Caco-2 (cell line): ENCODE measurements at regions not wholly inside any gene's neighbourhood (a gene's known extent, or its start where the extent isn't known, plus 50 kb on each side); places are given as distances from the start of the nearest gene placed in this dataset.

Experiments
- BruUV-seq: library from RNA; stranded (reverse); fragments of 400-500 nt; replicated peaks from 2 replicates; lab custom pipeline; 2021; lab: Mats Ljungman, UMichigan
- CTCF ChIA-PET: fragments of 300-600 bp; sonication (Branson Sonifier 250); formaldehyde crosslinking; loops from one replicate; lab custom pipeline; 2022; ENCODE audit warnings: antibody characterized with exemption; lab: Charles Lee
- POLR2A ChIA-PET: fragments of 300-600 bp; sonication (Branson Sonifier 250); formaldehyde crosslinking; loops from one replicate; lab custom pipeline; 2022; ENCODE audit warnings: antibody characterized with exemption; lab: Charles Lee
- DNase-seq, 2 experiments: peaks; one replicate each; pipeline versions ENCODE4 v3.0.0 to v3.0.0-alpha.2; 2020 to 2022
- H3K27me3 ChIP-seq: replicated peaks from 2 replicates; pipeline ENCODE4 v1.6.0; 2011; ENCODE audit warnings: low read length; ENCODE audit not compliant: control insufficient read depth, insufficient read depth
- H3K36me3 ChIP-seq: 2 replicates; pipeline ENCODE4 v1.5.1; 2011; ENCODE audit warnings: low read length; ENCODE audit not compliant: control insufficient read depth, insufficient read depth
- H3K4me1 ChIP-seq: fragments of 250-450 bp; sonication (Bioruptor Pico); 2 replicates; pipeline ENCODE4 v1.5.1; 2020; ENCODE audit warnings: mild to moderate bottlenecking
- H3K4me3 ChIP-seq: 2 replicates; pipeline ENCODE4 v1.5.1; 2011; ENCODE audit warnings: low read depth, mild to moderate bottlenecking, control low read depth, low read length
- H3K9me3 ChIP-seq: fragments of 250-450 bp; sonication (Bioruptor Pico); 2 replicates; pipeline ENCODE4 v1.5.1; 2020; ENCODE audit warnings: mild to moderate bottlenecking, moderate library complexity
- H3K27ac Mint-ChIP-seq: one replicate; pipeline ENCODE4 v1.8.0; 2022; ENCODE audit warnings: mixed read lengths; ENCODE audit not compliant: unreplicated experiment
- H3K27me3 Mint-ChIP-seq: one replicate; pipeline ENCODE4 v1.8.0; 2022; ENCODE audit warnings: mixed read lengths; ENCODE audit not compliant: insufficient read depth, unreplicated experiment
- H3K36me3 Mint-ChIP-seq: one replicate; pipeline ENCODE4 v1.8.0; 2022; ENCODE audit warnings: mild to moderate bottlenecking, mixed read lengths; ENCODE audit not compliant: insufficient read depth, unreplicated experiment
- H3K4me1 Mint-ChIP-seq: one replicate; pipeline ENCODE4 v1.8.0; 2022; ENCODE audit warnings: low read depth, mixed read lengths; ENCODE audit not compliant: unreplicated experiment
- H3K4me3 Mint-ChIP-seq: one replicate; pipeline ENCODE4 v1.8.0; 2022; ENCODE audit warnings: mild to moderate bottlenecking, moderate library complexity, mixed read lengths; ENCODE audit not compliant: unreplicated experiment
- H3K9me3 Mint-ChIP-seq: one replicate; pipeline ENCODE4 v1.8.0; 2022; ENCODE audit warnings: mixed read lengths; ENCODE audit not compliant: unreplicated experiment
- intact Hi-C: fragments of 100-400 bp; cut with micrococcal nuclease; formaldehyde crosslinking; loops from one replicate; pipeline ENCODE4 v1.10.0; 2022; ENCODE audit not compliant: unreplicated experiment
- TF ChIP-seq, protein P1 (sequence below), 2 experiments: fragments of 200-600 bp in 1 of 2; IDR thresholded peaks; 1 replicate in 1 of 2; 2 replicates in 1 of 2; pipeline versions ENCODE4 v1.5.1 to v1.8.0; 2011 to 2022; ENCODE audit warnings: antibody characterized with exemption in 1 of 2, control low read depth in 1 of 2, inconsistent platforms in 1 of 2, low read depth in 1 of 2, low read length in 1 of 2, mild to moderate bottlenecking in 1 of 2, moderate library complexity in 1 of 2; ENCODE audit not compliant: insufficient read depth in 1 of 2, severe bottlenecking in 1 of 2, unreplicated experiment in 1 of 2

DNA sequence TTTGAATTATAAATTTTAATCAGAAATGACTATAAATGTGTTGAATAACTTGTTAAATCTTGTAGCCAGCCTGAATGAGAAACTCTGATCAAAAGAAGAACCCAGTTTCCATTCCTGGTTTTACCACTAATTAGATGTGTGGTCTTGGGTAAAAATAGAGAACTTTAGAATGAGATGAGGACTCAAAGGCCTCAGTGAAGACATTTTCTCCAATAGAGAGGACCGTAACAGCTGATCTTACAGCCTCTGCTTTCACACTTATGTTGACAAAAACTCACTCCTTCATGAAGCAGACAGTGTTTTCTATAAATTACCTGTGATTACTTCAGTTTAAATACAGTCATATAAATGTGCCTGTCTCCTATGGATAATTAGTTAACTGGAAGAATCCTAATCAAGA is 200.1 kb upstream of the MEOX2 start:
- BruUV-seq = no TSS peak
- Mint-ChIP-seq H3K9me3 (peaks cover 8% of the 10 kb centered on the region), H3K4me1 (no peaks in the 10 kb centered on the region), H3K4me3 (no peak overlapping the region), H3K27ac (no peak overlapping the region), H3K36me3 (no peaks in the 10 kb centered on the region), H3K27me3 (no peaks in the 10 kb centered on the region)
- ChIA-PET POLR2A (no interaction called here), CTCF (no interaction called here)
- no peaks in the 10 kb centered on the region for H3K27me3 ChIP-seq
- H3K36me3 ChIP-seq = no peaks in the 10 kb centered on the region
- H3K4me3 ChIP-seq = no peak overlapping the region
- H3K4me1 ChIP-seq = peaks cover 5% of the 10 kb centered on the region; the same call in 1 of the 2 replicates
- no peak for DNase-seq
- intact Hi-C loops = loop anchor here (5.0 kb wide), 1 partner anchor 164 kb away; no protein-coding TSS in a partner anchor
- TF ChIP-seq, protein P1, sequence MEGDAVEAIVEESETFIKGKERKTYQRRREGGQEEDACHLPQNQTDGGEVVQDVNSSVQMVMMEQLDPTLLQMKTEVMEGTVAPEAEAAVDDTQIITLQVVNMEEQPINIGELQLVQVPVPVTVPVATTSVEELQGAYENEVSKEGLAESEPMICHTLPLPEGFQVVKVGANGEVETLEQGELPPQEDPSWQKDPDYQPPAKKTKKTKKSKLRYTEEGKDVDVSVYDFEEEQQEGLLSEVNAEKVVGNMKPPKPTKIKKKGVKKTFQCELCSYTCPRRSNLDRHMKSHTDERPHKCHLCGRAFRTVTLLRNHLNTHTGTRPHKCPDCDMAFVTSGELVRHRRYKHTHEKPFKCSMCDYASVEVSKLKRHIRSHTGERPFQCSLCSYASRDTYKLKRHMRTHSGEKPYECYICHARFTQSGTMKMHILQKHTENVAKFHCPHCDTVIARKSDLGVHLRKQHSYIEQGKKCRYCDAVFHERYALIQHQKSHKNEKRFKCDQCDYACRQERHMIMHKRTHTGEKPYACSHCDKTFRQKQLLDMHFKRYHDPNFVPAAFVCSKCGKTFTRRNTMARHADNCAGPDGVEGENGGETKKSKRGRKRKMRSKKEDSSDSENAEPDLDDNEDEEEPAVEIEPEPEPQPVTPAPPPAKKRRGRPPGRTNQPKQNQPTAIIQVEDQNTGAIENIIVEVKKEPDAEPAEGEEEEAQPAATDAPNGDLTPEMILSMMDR (IDR thresholded peaks at IDR 0.05; ENCODE audit: insufficient read depth in 1 of 2, low read depth in 1 of 2, low read length in 1 of 2, severe bottlenecking in 1 of 2, unreplicated experiment in 1 of 2) = no peak
- H3K9me3 ChIP-seq = peaks cover 3% of the 10 kb centered on the region; the same call in 1 of the 2 replicates

DNA sequence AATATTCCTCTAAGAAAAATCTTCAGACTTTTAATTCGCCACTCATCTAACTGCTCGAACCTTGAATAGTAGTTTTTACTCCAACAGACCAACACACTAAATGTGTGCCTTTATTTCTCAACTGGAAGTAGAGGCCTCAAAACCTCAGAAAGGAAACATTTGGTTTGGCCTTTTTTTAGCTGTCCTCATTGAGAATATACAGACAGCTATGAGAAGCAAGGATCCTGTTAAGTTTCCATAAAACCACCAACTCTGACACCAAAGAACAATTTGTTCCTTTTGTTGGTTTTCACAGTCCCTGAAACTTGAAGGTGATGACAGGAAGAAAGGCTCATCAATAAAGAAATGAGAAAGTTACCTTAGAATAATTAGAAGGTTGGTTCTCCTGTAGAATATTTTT is 199.2 kb upstream of the MEOX2 start:
- Histone ChIP-seq H3K27me3 (no peaks in the 10 kb centered on the region), H3K4me1 (no peaks in the 10 kb centered on the region), H3K4me3 (no peak overlapping the region), H3K36me3 (no peaks in the 10 kb centered on the region), H3K9me3 (peaks cover 7% of the 10 kb centered on the region; the same call in 1 of the 2 replicates)
- no peak for DNase-seq
- no TSS peak for BruUV-seq
- Mint-ChIP-seq H3K27ac (no peak overlapping the region), H3K36me3 (no peaks in the 10 kb centered on the region), H3K4me1 (no peaks in the 10 kb centered on the region), H3K9me3 (peaks cover 8% of the 10 kb centered on the region), H3K27me3 (no peaks in the 10 kb centered on the region), H3K4me3 (no peak overlapping the region)
- TF ChIP-seq, protein P1 (IDR thresholded peaks at IDR 0.05; ENCODE audit: insufficient read depth in 1 of 2, low read depth in 1 of 2, low read length in 1 of 2, severe bottlenecking in 1 of 2, unreplicated experiment in 1 of 2) = no peak
- ChIA-PET CTCF (no interaction called here), POLR2A (no interaction called here)
- intact Hi-C loops = loop anchor here (5.0 kb wide), 1 partner anchor 163 kb away; no protein-coding TSS in a partner anchor

DNA sequence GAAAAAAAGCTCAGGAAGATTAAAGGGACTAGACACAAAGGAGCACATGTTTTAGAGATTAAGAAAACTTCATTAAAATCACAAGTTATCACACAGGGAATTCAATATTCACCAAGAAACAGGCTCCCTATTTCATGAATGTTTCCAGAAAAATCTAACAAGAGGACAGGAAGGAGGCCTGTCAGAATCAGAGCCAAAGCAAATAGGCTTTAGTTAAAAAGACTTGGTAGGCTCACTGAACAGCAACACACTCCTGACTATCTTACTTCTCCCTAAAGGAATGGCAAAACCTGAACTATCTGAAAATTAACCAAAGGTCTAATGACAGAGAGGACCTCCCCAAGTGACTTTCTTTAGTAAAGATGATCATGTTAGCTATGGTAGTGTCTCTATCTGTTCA is 188.3 kb upstream of the MEOX2 start:
- no peak for DNase-seq
- Mint-ChIP-seq H3K27ac (no peak overlapping the region), H3K9me3 (no peaks in the 10 kb centered on the region), H3K27me3 (no peaks in the 10 kb centered on the region), H3K4me3 (no peak overlapping the region), H3K36me3 (no peaks in the 10 kb centered on the region), H3K4me1 (no peaks in the 10 kb centered on the region)
- intact Hi-C loops = no loop called here
- H3K4me1 ChIP-seq = no peaks in the 10 kb centered on the region
- CTCF ChIA-PET = no interaction called here
- no peaks in the 10 kb centered on the region for H3K9me3 ChIP-seq
- TF ChIP-seq, protein P1 (IDR thresholded peaks at IDR 0.05; ENCODE audit: insufficient read depth in 1 of 2, low read depth in 1 of 2, low read length in 1 of 2, severe bottlenecking in 1 of 2, unreplicated experiment in 1 of 2) = no peak
- no TSS peak for BruUV-seq
- H3K27me3 ChIP-seq = no peaks in the 10 kb centered on the region
- POLR2A ChIA-PET = no interaction called here
- H3K4me3 ChIP-seq = no peak overlapping the region
- no peaks in the 10 kb centered on the region for H3K36me3 ChIP-seq
